ENCODE measurements at regions not wholly inside any gene's neighbourhood (a gene's known extent, or its start where the extent isn't known, plus 50 kb on each side); places are given as distances from the start of the nearest gene placed in this dataset.

DNA sequence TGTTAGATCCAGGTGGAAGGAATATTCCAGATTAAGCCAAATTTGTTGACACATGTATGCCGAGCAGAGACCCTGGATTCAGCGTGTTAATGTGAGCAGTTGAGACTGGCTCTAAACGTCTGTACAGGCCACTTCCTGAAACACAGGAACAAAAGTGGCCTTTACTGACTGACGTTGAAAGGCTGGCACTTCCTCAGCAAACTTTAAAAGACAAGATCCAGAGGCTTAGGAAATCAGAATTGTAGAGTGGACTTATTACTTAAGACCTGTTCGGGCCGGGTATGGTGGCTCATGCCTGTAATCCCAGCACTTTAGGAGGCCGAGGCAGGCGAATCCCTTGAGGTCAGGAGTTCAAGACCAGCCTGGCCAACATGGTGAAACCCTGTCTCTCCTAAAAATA is 125.7 kb upstream of the ARID1B start:
- Mint-ChIP-seq H3K9me3 (peaks cover 11% of the 10 kb centered on the region), H3K4me3 (no peak overlapping the region), H3K27ac (no peak overlapping the region), H3K4me1 (peaks cover 19% of the 10 kb centered on the region), H3K36me3 (ENCODE audit: low read depth) (no peaks in the 10 kb centered on the region), H3K27me3 (ENCODE audit: low read depth) (peaks cover 9% of the 10 kb centered on the region)
- TF ChIP-seq, protein P1, sequence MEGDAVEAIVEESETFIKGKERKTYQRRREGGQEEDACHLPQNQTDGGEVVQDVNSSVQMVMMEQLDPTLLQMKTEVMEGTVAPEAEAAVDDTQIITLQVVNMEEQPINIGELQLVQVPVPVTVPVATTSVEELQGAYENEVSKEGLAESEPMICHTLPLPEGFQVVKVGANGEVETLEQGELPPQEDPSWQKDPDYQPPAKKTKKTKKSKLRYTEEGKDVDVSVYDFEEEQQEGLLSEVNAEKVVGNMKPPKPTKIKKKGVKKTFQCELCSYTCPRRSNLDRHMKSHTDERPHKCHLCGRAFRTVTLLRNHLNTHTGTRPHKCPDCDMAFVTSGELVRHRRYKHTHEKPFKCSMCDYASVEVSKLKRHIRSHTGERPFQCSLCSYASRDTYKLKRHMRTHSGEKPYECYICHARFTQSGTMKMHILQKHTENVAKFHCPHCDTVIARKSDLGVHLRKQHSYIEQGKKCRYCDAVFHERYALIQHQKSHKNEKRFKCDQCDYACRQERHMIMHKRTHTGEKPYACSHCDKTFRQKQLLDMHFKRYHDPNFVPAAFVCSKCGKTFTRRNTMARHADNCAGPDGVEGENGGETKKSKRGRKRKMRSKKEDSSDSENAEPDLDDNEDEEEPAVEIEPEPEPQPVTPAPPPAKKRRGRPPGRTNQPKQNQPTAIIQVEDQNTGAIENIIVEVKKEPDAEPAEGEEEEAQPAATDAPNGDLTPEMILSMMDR (IDR thresholded peaks at IDR 0.05; ENCODE audit: unreplicated experiment in 3 of 3): no peak

GRCh38 chr6:156650896-156651390 is 126.2 kb upstream of the ARID1B start:
- Mint-ChIP-seq H3K4me3 (no peak overlapping the region), H3K27me3 (ENCODE audit: low read depth) (peaks cover 9% of the 10 kb centered on the region), H3K36me3 (ENCODE audit: low read depth) (no peaks in the 10 kb centered on the region), H3K4me1 (peaks cover 19% of the 10 kb centered on the region), H3K9me3 (peaks cover 11% of the 10 kb centered on the region), H3K27ac (no peak overlapping the region)
- TF ChIP-seq, protein P1 (IDR thresholded peaks at IDR 0.05; ENCODE audit: unreplicated experiment in 3 of 3): no peak

DNA sequence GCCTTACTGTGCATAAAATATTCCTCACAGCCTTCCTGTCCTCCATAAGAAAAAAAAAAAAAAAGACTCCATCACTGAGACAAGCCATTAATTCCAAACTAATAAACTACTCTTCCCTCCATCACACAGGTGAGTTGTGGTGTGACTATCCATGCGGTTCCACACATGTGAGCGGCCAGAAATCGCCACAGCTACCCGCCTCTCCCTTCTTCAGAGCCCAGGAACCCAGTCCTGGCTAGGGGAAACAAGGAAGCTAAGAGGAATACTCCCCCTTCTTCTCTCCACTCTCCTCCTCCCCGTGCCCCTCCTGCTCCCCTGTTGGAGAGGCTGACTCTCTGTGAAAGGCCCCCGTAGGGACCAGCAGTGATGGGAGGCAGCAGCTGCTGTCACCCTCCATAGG is 128.6 kb upstream of the ARID1B start:
- H3K27me3 Mint-ChIP-seq (ENCODE audit: low read depth): peaks cover 19% of the 10 kb centered on the region
- H3K27ac Mint-ChIP-seq: peak overlapping the region; percentile 20 to 91 (median 54)
- no peak overlapping the region for H3K4me3 Mint-ChIP-seq
- TF ChIP-seq, protein P1 (IDR thresholded peaks at IDR 0.05; ENCODE audit: unreplicated experiment in 3 of 3): no peak
- peaks cover 11% of the 10 kb centered on the region for H3K9me3 Mint-ChIP-seq
- H3K36me3 Mint-ChIP-seq (ENCODE audit: low read depth): no peaks in the 10 kb centered on the region
- H3K4me1 Mint-ChIP-seq: peaks cover 24% of the 10 kb centered on the region

- TF ChIP-seq, protein P1 (IDR thresholded peaks at IDR 0.05; ENCODE audit: unreplicated experiment in 3 of 3): no peak
- H3K27me3 Mint-ChIP-seq (ENCODE audit: low read depth): peaks cover 19% of the 10 kb centered on the region
- H3K27ac Mint-ChIP-seq: peak overlapping the region; percentile 20 to 91 (median 54)
- no peaks in the 10 kb centered on the region for H3K36me3 Mint-ChIP-seq (ENCODE audit: low read depth)
- peaks cover 24% of the 10 kb centered on the region for H3K4me1 Mint-ChIP-seq
- peak overlapping the region in 1 of 3 experiments; percentile 25 for H3K4me3 Mint-ChIP-seq
- H3K9me3 Mint-ChIP-seq: peaks cover 6% of the 10 kb centered on the region
These were observed 129.2 kb upstream of the ARID1B start for GRCh38 chr6:156647991-156648390.

GRCh38 chr6:156647140-156647784 is 129.9 kb upstream of the ARID1B start:
- no peaks in the 10 kb centered on the region for H3K36me3 Mint-ChIP-seq (ENCODE audit: low read depth)
- H3K27me3 Mint-ChIP-seq (ENCODE audit: low read depth): peaks cover 14% of the 10 kb centered on the region
- H3K4me1 Mint-ChIP-seq: peaks cover 24% of the 10 kb centered on the region
- no peaks in the 10 kb centered on the region for H3K9me3 Mint-ChIP-seq
- TF ChIP-seq, protein P1 (IDR thresholded peaks at IDR 0.05; ENCODE audit: unreplicated experiment in 3 of 3): no peak
- H3K4me3 Mint-ChIP-seq: peak overlapping the region in 1 of 3 experiments; percentile 34
- H3K27ac Mint-ChIP-seq: peak overlapping the region; percentile 15 to 91 (median 20)

GRCh38 chr6:156646496-156646895 is 130.7 kb upstream of the ARID1B start:
- Mint-ChIP-seq H3K9me3 (no peaks in the 10 kb centered on the region), H3K27me3 (ENCODE audit: low read depth) (peaks cover 14% of the 10 kb centered on the region), H3K4me3 (no peak overlapping the region), H3K27ac (no peak overlapping the region), H3K36me3 (ENCODE audit: low read depth) (no peaks in the 10 kb centered on the region), H3K4me1 (peaks cover 24% of the 10 kb centered on the region)
- TF ChIP-seq, protein P1 (IDR thresholded peaks at IDR 0.05; ENCODE audit: unreplicated experiment in 3 of 3): no peak
